Activated naive CD8-positive, alpha-beta T cell treated with anti-CD3 and anti-CD28 coated beads, Interleukin-2, amount 50 U/mL, for 24 hours (primary cell): ENCODE measurements at regions not wholly inside any gene's neighbourhood (a gene's known extent, or its start where the extent isn't known, plus 50 kb on each side); places are given as distances from the start of the nearest gene placed in this dataset.

Source experiments
- ATAC-seq: fragments of 150-1000 bp; cut with Tn5 transposase; one replicate; pipeline ENCODE4 v1.10.0; 2021
- DNase-seq: peaks from one replicate; pipeline ENCODE4 v3.0.0; 2021
- H3K27ac Mint-ChIP-seq: one replicate; pipeline ENCODE4 v1.8.0; 2021; ENCODE audit warnings: mild to moderate bottlenecking, mixed read lengths
- H3K27me3 Mint-ChIP-seq: one replicate; pipeline ENCODE4 v1.8.0; 2021; ENCODE audit warnings: mixed read lengths
- H3K36me3 Mint-ChIP-seq: one replicate; pipeline ENCODE4 v1.8.0; 2021; ENCODE audit warnings: low read depth, mixed read lengths
- H3K4me1 Mint-ChIP-seq: one replicate; pipeline ENCODE4 v1.8.0; 2021; ENCODE audit warnings: mixed read lengths
- H3K4me3 Mint-ChIP-seq: one replicate; pipeline ENCODE4 v1.8.0; 2021; ENCODE audit warnings: mild to moderate bottlenecking, moderate library complexity, mixed read lengths
- H3K9me3 Mint-ChIP-seq: one replicate; pipeline ENCODE4 v1.8.0; 2021; ENCODE audit warnings: mixed read lengths

DNA sequence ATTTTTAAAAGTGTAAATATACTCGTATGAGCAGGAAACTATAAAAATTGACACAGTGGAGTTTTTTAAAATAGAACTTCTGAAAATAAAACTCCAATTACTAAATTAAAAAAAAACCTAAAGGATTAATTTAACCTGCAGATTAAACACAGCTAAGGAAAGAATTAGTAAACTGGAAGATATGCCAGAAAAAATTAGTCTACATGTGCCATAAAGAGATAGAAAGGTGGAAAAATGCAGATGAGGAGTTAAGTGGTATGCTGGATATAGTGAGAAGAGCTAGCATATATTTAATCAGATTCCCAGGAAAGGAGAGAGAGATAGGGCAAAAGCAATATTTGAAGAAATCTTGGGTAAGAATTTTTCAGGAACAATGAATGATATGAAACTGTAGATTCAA is 315.8 kb upstream of the CADM1 start:
- Mint-ChIP-seq H3K27me3 (no peaks in the 10 kb centered on the region), H3K9me3 (peaks cover 13% of the 10 kb centered on the region), H3K36me3 (no peaks in the 10 kb centered on the region), H3K27ac (no peak overlapping the region), H3K4me3 (no peak overlapping the region), H3K4me1 (no peaks in the 10 kb centered on the region)
- DNase-seq (no peak), ATAC-seq (no peak)

- no peak overlapping the region for H3K27ac Mint-ChIP-seq
Measured at GRCh38 chr11:115819014-115819413, 314.8 kb upstream of the CADM1 start.

GRCh38 chr11:115817844-115818468 is 313.7 kb upstream of the CADM1 start:
- Mint-ChIP-seq H3K36me3 (no peaks in the 10 kb centered on the region), H3K4me1 (no peaks in the 10 kb centered on the region), H3K27me3 (no peaks in the 10 kb centered on the region), H3K27ac (no peak overlapping the region), H3K4me3 (no peak overlapping the region), H3K9me3 (peaks cover 13% of the 10 kb centered on the region)
- ATAC-seq (no peak), DNase-seq (no peak)

More at GRCh38 chr11:115819014-115819413, 314.8 kb upstream of the CADM1 start:
- DNase-seq (no peak), ATAC-seq (no peak)
- Mint-ChIP-seq H3K4me1 (no peaks in the 10 kb centered on the region), H3K36me3 (no peaks in the 10 kb centered on the region), H3K9me3 (peaks cover 13% of the 10 kb centered on the region), H3K27me3 (no peaks in the 10 kb centered on the region), H3K4me3 (no peak overlapping the region)

DNA sequence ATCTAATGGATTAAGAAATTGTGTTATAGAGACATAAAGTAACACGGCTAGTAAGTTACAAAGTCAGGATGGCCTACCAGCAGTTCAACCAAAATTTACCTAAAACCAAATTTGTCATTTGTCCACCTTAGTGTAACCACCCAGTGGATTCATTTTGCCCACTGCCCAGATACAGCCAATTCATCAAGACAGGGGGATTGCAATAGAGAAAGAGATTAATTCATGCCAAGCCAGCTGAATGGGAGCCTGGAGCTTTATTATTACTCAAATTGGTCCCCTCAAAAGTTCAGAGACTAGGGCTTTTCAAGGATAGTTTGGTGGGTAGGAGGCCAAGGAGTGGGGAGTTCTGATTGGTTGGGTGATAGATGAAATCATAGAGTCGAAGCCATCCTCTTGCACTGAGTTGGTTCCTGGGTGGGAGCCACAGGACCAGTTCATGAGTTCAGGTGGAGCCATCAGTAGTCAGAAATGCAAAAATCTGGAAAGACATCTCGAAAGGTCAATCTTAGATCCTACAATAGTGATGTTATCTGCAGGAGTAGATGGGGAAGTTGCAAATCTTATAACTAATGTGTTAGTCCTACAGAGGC is 304.2 kb upstream of the CADM1 start:
- Mint-ChIP-seq H3K9me3 (peaks cover 19% of the 10 kb centered on the region), H3K27me3 (no peaks in the 10 kb centered on the region), H3K27ac (no peak overlapping the region), H3K4me1 (no peaks in the 10 kb centered on the region), H3K36me3 (no peaks in the 10 kb centered on the region), H3K4me3 (no peak overlapping the region)
- DNase-seq: no peak
- ATAC-seq: no peak

DNA sequence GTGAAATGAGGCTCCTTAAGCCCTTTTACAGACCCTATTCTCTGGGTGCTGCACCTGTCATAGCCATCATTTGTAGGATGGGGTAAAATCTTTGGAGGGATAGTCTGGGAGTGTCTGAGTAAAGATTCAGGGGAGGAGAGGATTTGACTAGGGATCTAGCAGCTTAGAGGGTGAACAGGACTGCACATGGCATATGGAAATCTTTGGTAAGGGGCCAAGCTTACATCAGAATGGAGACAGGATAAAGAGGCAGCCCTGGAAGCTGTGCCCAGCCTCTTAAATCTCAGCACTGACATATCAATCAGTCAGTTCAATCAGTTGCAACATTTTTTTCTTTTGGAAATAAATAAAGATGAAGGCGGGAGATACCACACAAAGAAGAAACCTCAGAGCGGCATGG is 301.8 kb upstream of the CADM1 start:
- Mint-ChIP-seq H3K27me3 (no peaks in the 10 kb centered on the region), H3K4me1 (no peaks in the 10 kb centered on the region), H3K36me3 (no peaks in the 10 kb centered on the region), H3K9me3 (peaks cover 19% of the 10 kb centered on the region), H3K4me3 (no peak overlapping the region), H3K27ac (no peak overlapping the region)
- DNase-seq (no peak), ATAC-seq (no peak)

- no peaks in the 10 kb centered on the region for H3K4me1 Mint-ChIP-seq
- no peak overlapping the region for H3K27ac Mint-ChIP-seq
- peaks cover 10% of the 10 kb centered on the region for H3K9me3 Mint-ChIP-seq
- no peaks in the 10 kb centered on the region for H3K27me3 Mint-ChIP-seq
- DNase-seq (no peak), ATAC-seq (no peak)
- H3K36me3 Mint-ChIP-seq: no peaks in the 10 kb centered on the region
- no peak overlapping the region for H3K4me3 Mint-ChIP-seq
Measured at GRCh38 chr11:115803073-115803740, 299.0 kb upstream of the CADM1 start.

- H3K4me3 Mint-ChIP-seq: no peak overlapping the region
Measured at GRCh38 chr11:115802641-115803040, 298.4 kb upstream of the CADM1 start.

DNA sequence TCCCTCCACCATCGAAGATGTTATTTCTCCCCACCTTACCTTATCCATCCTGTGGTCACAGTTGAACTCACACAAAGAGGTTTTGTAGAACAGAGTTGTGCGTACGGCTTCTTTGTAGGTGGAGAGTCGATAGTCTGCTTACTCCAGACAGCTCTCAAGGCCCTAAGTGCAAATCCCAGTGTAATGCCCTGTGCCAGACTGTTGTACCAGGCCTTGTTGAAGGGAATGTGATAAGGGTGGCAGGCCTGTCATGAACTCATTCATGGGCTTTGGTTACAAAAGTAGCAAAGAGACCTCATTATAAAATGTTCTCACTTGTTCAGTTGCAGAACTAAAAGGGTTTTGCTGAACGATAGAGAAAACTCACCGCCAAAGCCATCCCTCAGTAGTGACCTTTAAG is 288.7 kb upstream of the CADM1 start:
- H3K36me3 Mint-ChIP-seq: no peaks in the 10 kb centered on the region
- H3K4me3 Mint-ChIP-seq: no peak overlapping the region
- no peaks in the 10 kb centered on the region for H3K9me3 Mint-ChIP-seq
- ATAC-seq (no peak), DNase-seq (no peak)
- no peak overlapping the region for H3K27ac Mint-ChIP-seq
- H3K27me3 Mint-ChIP-seq: no peaks in the 10 kb centered on the region
- no peaks in the 10 kb centered on the region for H3K4me1 Mint-ChIP-seq

More at GRCh38 chr11:115802641-115803040, 298.4 kb upstream of the CADM1 start:
- Mint-ChIP-seq H3K27me3 (no peaks in the 10 kb centered on the region), H3K36me3 (no peaks in the 10 kb centered on the region), H3K27ac (no peak overlapping the region), H3K9me3 (peaks cover 7% of the 10 kb centered on the region), H3K4me1 (no peaks in the 10 kb centered on the region)
- DNase-seq: no peak
- no peak for ATAC-seq

DNA sequence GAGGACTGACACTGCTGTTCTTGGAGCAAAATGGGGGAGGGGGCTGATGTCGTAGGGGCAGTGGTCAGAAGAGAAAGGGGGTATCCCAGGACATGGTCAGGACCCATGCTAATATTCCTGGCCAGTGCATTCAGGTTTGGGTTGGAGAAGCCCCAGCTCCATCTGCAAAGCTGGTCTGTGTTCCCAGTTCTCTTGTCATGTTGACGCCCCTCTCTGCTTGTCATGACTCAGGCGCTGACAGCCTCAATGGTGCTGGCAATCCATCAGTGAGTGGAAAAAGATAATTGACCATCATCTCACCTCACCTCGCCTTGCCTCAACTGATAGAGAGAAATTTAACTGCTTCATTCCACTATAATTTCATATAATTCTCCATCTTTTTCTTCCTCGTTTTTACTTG is 283.1 kb upstream of the CADM1 start:
- H3K36me3 Mint-ChIP-seq: no peaks in the 10 kb centered on the region
- no peaks in the 10 kb centered on the region for H3K4me1 Mint-ChIP-seq
- ATAC-seq (no peak), DNase-seq (no peak)
- H3K4me3 Mint-ChIP-seq: no peak overlapping the region
- H3K27me3 Mint-ChIP-seq: peaks cover 2% of the 10 kb centered on the region
- H3K9me3 Mint-ChIP-seq: no peaks in the 10 kb centered on the region
- H3K27ac Mint-ChIP-seq: no peak overlapping the region

GRCh38 chr11:115784796-115785521 is 280.7 kb upstream of the CADM1 start:
- Mint-ChIP-seq H3K4me1 (no peaks in the 10 kb centered on the region), H3K27ac (no peak overlapping the region), H3K9me3 (no peaks in the 10 kb centered on the region), H3K36me3 (no peaks in the 10 kb centered on the region), H3K27me3 (peaks cover 2% of the 10 kb centered on the region), H3K4me3 (no peak overlapping the region)
- DNase-seq: no peak
- no peak for ATAC-seq

GRCh38 chr11:115780646-115781362 is 276.6 kb upstream of the CADM1 start:
- Mint-ChIP-seq H3K9me3 (no peaks in the 10 kb centered on the region), H3K27me3 (peaks cover 4% of the 10 kb centered on the region), H3K4me3 (no peak overlapping the region), H3K4me1 (no peaks in the 10 kb centered on the region), H3K27ac (no peak overlapping the region), H3K36me3 (no peaks in the 10 kb centered on the region)
- no peak for DNase-seq
- no peak for ATAC-seq

- peaks cover 4% of the 10 kb centered on the region for H3K27me3 Mint-ChIP-seq
- no peak overlapping the region for H3K4me3 Mint-ChIP-seq
- ATAC-seq (no peak), DNase-seq (no peak)
- no peak overlapping the region for H3K27ac Mint-ChIP-seq
- no peaks in the 10 kb centered on the region for H3K4me1 Mint-ChIP-seq
- H3K9me3 Mint-ChIP-seq: no peaks in the 10 kb centered on the region
- no peaks in the 10 kb centered on the region for H3K36me3 Mint-ChIP-seq
Measured at GRCh38 chr11:115778928-115779650, 274.9 kb upstream of the CADM1 start.

DNA sequence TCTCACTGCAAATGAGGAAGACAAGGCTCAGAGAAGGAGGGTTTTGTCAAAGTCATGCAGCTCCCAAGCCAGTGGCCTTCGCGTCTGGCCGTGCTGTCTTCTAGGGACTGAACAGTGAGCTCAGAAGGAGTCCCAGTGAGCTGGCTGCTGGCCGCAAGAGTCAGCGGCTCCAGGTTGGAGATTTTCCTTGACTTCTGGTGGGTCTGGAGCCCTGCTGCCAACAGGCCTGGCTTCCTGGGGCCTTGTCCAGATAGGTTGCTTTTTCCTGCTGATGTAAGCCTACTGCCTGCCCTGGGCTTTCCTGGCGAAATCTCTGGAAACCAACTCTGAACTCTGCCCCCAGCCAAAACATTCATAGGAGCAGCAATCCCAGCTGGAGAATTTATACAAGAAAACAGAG is 272.7 kb upstream of the CADM1 start:
- ATAC-seq (no peak), DNase-seq (no peak)
- no peak overlapping the region for H3K4me3 Mint-ChIP-seq
- no peak overlapping the region for H3K27ac Mint-ChIP-seq
- no peaks in the 10 kb centered on the region for H3K4me1 Mint-ChIP-seq
- no peaks in the 10 kb centered on the region for H3K9me3 Mint-ChIP-seq
- H3K36me3 Mint-ChIP-seq: no peaks in the 10 kb centered on the region
- H3K27me3 Mint-ChIP-seq: peaks cover 4% of the 10 kb centered on the region

- ATAC-seq: no peak
- no peak for DNase-seq
- no peaks in the 10 kb centered on the region for H3K4me1 Mint-ChIP-seq
- H3K4me3 Mint-ChIP-seq: no peak overlapping the region
- H3K27ac Mint-ChIP-seq: no peak overlapping the region
- no peaks in the 10 kb centered on the region for H3K36me3 Mint-ChIP-seq
- peaks cover 4% of the 10 kb centered on the region for H3K27me3 Mint-ChIP-seq
- no peaks in the 10 kb centered on the region for H3K9me3 Mint-ChIP-seq
Measured at GRCh38 chr11:115775846-115776245, 271.6 kb upstream of the CADM1 start.
